Tibial nerve (tissue), 4 donors: ENCODE measurements at regions not wholly inside any gene's neighbourhood (a gene's known extent, or its start where the extent isn't known, plus 50 kb on each side); places are given as distances from the start of the nearest gene placed in this dataset.

Experiments
- DNase-seq, 2 donors: peaks; one replicate each; pipeline ENCODE4 v3.0.0-alpha.2; 2019; ENCODE audit warnings: low spot score in 2 of 2
- H3K27ac ChIP-seq, 4 donors: fragments of 200-600 bp; sonication (generic) in 3 of 4; one replicate each; pipeline ENCODE4 v1.5.1; 2017 to 2019; ENCODE audit warnings: mild to moderate bottlenecking in 1 of 4
- H3K27me3 ChIP-seq, 2 donors: fragments of 200-600 bp; sonication (generic) in 1 of 2; one replicate each; pipeline versions ENCODE4 v1.5.1 to v1.6.0; 2017 to 2019
- H3K36me3 ChIP-seq, 3 donors: fragments of 200-600 bp; sonication (generic); one replicate each; pipeline ENCODE4 v1.5.1; 2018 to 2019
- H3K4me1 ChIP-seq, 4 donors: fragments of 200-600 bp; sonication (generic) in 3 of 4; one replicate each; pipeline ENCODE4 v1.5.1; 2017 to 2019
- H3K4me3 ChIP-seq, 4 donors: fragments of 200-600 bp; sonication (generic) in 3 of 4; one replicate each; pipeline ENCODE4 v1.5.1; 2017 to 2019; ENCODE audit warnings: mild to moderate bottlenecking in 1 of 4, moderate library complexity in 1 of 4
- H3K9me3 ChIP-seq, 4 donors: fragments of 200-600 bp; sonication (generic) in 3 of 4; one replicate each; pipeline ENCODE4 v1.5.1; 2017 to 2019
- EP300 ChIP-seq, 2 donors: sonication (generic); formaldehyde crosslinking; IDR thresholded peaks; one replicate each; pipeline ENCODE4 v1.6.1; 2017; ENCODE audit warnings: antibody characterized with exemption in 2 of 2, mild to moderate bottlenecking in 1 of 2
- POLR2A ChIP-seq, 2 donors: fragments of 450-650 bp; IDR thresholded peaks; one replicate each; pipeline ENCODE4 v1.6.1; 2017; ENCODE audit warnings: antibody characterized with exemption in 2 of 2, mild to moderate bottlenecking in 2 of 2, moderate library complexity in 2 of 2
- WGBS, 2 donors: methylation state at CpG; one replicate each; pipeline ENCODE4 v1.1.5; 2018; 5-methylcytosine and 5-hydroxymethylcytosine counted together
- TF ChIP-seq, protein P1 (sequence below), 5 experiments: fragments of 200-600 bp in 3 of 5; fragments of 450-650 bp in 2 of 5; sonication (generic) in 3 of 5; IDR thresholded peaks; one replicate each; pipeline ENCODE4 v1.5.1; 2016 to 2019; ENCODE audit warnings: antibody characterized with exemption in 5 of 5, mild to moderate bottlenecking in 3 of 5, moderate library complexity in 2 of 5

DNA sequence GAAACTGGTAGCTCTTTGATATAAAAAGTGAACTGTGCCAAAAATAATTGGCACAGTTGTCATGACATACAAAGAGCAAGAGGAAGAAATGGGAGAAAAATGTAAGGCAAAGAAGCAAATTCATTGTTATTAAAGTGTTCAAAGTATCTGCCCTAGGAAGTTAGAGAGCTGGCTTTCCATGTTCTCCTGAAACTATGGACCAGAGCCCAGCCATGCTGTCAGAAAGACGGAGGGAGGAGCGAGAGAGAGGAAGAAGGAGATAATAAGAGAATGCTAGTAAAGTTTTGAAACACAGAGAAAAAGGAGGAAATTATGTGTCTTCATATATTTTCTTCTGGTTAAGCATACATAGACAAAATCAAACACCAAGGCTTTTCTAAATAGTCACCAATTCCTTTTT, 78.1 kb upstream of the PELI2 start:
- TF ChIP-seq EP300 (IDR thresholded peaks at IDR 0.05), result no peak
- TF ChIP-seq, protein P1, sequence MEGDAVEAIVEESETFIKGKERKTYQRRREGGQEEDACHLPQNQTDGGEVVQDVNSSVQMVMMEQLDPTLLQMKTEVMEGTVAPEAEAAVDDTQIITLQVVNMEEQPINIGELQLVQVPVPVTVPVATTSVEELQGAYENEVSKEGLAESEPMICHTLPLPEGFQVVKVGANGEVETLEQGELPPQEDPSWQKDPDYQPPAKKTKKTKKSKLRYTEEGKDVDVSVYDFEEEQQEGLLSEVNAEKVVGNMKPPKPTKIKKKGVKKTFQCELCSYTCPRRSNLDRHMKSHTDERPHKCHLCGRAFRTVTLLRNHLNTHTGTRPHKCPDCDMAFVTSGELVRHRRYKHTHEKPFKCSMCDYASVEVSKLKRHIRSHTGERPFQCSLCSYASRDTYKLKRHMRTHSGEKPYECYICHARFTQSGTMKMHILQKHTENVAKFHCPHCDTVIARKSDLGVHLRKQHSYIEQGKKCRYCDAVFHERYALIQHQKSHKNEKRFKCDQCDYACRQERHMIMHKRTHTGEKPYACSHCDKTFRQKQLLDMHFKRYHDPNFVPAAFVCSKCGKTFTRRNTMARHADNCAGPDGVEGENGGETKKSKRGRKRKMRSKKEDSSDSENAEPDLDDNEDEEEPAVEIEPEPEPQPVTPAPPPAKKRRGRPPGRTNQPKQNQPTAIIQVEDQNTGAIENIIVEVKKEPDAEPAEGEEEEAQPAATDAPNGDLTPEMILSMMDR (IDR thresholded peaks at IDR 0.05), result no peak
- no peak for TF ChIP-seq POLR2A (IDR thresholded peaks at IDR 0.05)
- Histone ChIP-seq H3K36me3 (no peaks in the 10 kb centered on the region), H3K27me3 (no peaks in the 10 kb centered on the region), H3K4me3 (no peak overlapping the region), H3K4me1 (no peaks in the 10 kb centered on the region), H3K27ac (no peak overlapping the region), H3K9me3 (no peaks in the 10 kb centered on the region)
- DNase-seq, result no peak
- WGBS, 2 donors, result 31 to 39% methylated on average over 2 of the region's 2 CpGs

DNA sequence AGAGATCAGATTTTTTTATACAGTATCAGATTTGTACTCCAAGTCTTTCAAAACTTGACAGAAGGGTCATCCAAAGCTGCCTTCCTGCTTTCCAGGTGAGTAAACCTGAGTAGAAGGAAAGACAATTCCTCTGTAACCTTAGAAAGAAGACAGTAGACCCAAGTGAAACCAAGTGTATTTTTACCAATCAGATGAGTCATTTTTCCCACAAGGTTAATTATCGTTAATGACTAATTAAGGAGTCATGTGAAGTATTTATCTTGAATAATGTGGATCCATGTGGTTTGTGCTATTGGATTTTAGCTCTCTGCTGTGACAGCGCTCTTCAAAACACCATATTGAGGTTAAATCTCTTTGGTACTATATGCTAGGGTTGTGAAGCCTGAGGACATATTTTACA, 74.0 kb upstream of the PELI2 start:
- Histone ChIP-seq H3K4me3 (no peak overlapping the region), H3K27me3 (no peaks in the 10 kb centered on the region), H3K27ac (no peak overlapping the region), H3K36me3 (no peaks in the 10 kb centered on the region), H3K4me1 (no peaks in the 10 kb centered on the region), H3K9me3 (no peaks in the 10 kb centered on the region)
- 93 to 96% methylated on average over 2 of the region's 2 CpGs for WGBS, 2 donors
- DNase-seq, result no peak
- TF ChIP-seq POLR2A (IDR thresholded peaks at IDR 0.05), result no peak
- TF ChIP-seq, protein P1 (IDR thresholded peaks at IDR 0.05), result no peak
- no peak for TF ChIP-seq EP300 (IDR thresholded peaks at IDR 0.05)

DNA sequence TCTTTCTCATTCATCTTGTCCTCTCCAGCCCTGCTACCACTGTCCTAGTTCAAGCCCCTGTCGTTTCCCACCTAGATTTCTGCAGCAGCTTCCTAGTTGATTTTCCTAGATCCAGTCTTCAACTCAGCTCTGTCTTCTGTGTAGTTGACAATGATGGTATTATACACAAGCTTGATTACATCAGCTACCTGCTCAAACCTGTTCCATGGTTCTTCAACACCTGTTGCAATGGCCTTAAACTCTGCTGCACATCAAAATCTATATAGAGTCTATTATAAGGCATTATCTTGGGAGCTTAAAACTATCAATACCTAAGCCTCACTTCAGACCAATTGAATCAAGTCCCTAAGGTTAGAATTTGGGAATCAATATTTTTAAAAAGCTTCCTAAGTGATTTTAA, 71.7 kb upstream of the PELI2 start:
- WGBS, 2 donors, result 91 to 94% methylated on average over 1 of the region's 1 CpG
- H3K36me3 ChIP-seq, result no peaks in the 10 kb centered on the region
- no peak for DNase-seq
- TF ChIP-seq, protein P1 (IDR thresholded peaks at IDR 0.05), result no peak
- no peak for TF ChIP-seq POLR2A (IDR thresholded peaks at IDR 0.05)
- TF ChIP-seq EP300 (IDR thresholded peaks at IDR 0.05), result no peak
- no peaks in the 10 kb centered on the region for H3K9me3 ChIP-seq
- H3K27ac ChIP-seq, result no peak overlapping the region
- no peak overlapping the region for H3K4me3 ChIP-seq
- H3K4me1 ChIP-seq, result no peaks in the 10 kb centered on the region
- no peaks in the 10 kb centered on the region for H3K27me3 ChIP-seq

DNA sequence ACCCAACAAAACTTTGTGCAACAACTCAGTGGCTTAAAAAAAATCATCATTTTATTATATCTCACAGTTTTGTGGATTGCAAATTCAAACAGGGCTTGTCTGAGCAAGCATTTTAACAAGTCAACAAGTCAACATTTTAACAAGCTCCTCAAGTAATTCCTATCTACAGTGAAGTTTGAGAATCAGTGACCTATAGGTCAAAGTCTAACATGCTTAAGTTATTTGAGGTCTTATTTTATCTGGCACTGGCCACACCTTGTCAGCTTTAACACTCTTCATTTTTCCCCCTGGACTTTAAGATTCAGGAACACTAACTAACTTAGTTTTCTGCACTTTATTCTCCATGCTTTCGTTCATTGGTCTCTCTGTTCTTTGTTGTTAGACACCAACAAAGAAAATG, 71.2 kb upstream of the PELI2 start:
- WGBS, 2 donors, result 81 to 89% methylated on average over 1 of the region's 1 CpG
- Histone ChIP-seq H3K27me3 (no peaks in the 10 kb centered on the region), H3K4me1 (no peaks in the 10 kb centered on the region), H3K4me3 (no peak overlapping the region), H3K9me3 (no peaks in the 10 kb centered on the region), H3K27ac (no peak overlapping the region), H3K36me3 (no peaks in the 10 kb centered on the region)
- TF ChIP-seq POLR2A (IDR thresholded peaks at IDR 0.05), result no peak
- no peak for DNase-seq

DNA sequence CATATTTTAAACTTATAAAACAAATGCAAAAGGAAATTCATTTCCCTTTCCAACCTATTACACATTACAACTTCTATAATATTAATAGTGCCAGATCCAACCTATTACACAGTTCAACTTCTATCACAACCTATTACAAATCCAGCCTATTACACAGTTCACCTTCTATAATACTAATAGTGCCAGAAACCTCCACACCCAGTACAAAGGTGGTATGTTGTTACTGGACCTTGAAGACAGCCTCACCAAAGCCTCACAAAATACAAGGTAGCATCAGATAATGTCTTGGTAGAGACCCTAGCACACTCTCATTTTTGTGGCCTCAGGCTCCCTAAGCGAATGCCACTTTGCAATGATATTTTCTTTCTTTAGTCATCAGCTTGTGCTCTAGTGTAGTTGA, 68.7 kb upstream of the PELI2 start:
- H3K9me3 ChIP-seq, result no peaks in the 10 kb centered on the region
- H3K36me3 ChIP-seq, result no peaks in the 10 kb centered on the region
- no peak overlapping the region for H3K27ac ChIP-seq
- H3K27me3 ChIP-seq, result no peaks in the 10 kb centered on the region
- TF ChIP-seq POLR2A (IDR thresholded peaks at IDR 0.05), result no peak
- no peak for TF ChIP-seq EP300 (IDR thresholded peaks at IDR 0.05)
- TF ChIP-seq, protein P1 (IDR thresholded peaks at IDR 0.05), result no peak
- 100% methylated on average over 1 of the region's 1 CpG for WGBS, 2 donors
- H3K4me1 ChIP-seq, result peaks cover 0 to 6% (median 0%) of the 10 kb centered on the region in 4 donors
- no peak overlapping the region for H3K4me3 ChIP-seq
- no peak for DNase-seq

DNA sequence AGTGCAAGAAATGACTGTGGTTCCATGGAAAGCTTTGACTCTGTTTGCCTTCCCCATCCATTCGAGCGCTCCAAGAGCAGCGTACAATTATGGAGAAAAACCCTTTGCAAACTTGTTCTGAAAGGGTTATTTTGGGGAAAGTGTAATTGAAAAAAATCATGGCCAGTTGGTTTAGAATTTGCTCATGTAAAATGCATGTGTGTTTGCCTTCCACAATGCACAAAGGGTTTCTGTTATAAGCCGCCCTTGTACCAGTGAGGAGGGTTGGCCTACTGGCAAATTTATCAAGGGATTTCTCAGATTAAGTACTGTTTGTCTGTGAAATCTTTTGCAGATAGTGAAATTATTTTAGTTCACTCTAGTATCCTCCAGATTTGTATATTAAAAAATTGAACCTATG, 62.7 kb upstream of the PELI2 start:
- Histone ChIP-seq H3K36me3 (no peaks in the 10 kb centered on the region), H3K27ac (peak overlapping the region; percentile 17 to 83 (median 70)), H3K4me3 (no peak overlapping the region), H3K4me1 (peaks cover 0 to 16% (median 0%) of the 10 kb centered on the region in 4 donors), H3K27me3 (no peaks in the 10 kb centered on the region), H3K9me3 (no peaks in the 10 kb centered on the region)
- 54 to 58% methylated on average over 4 of the region's 4 CpGs for WGBS, 2 donors
- DNase-seq, result no peak
- TF ChIP-seq, protein P1 (IDR thresholded peaks at IDR 0.05), result no peak
- TF ChIP-seq EP300 (IDR thresholded peaks at IDR 0.05) (no peak), POLR2A (IDR thresholded peaks at IDR 0.05) (no peak)
